Kasumi-1 (cell line): ENCODE measurements at regions not wholly inside any gene's neighbourhood (a gene's known extent, or its start where the extent isn't known, plus 50 kb on each side); places are given as distances from the start of the nearest gene placed in this dataset.
A peak's percentile ranks its signal among the peaks of the same experiment; 100 is the strongest.
"Not testable (repeated sequence)": the region's sequence is repeated elsewhere in the genome, so short reads cannot be mapped to it uniquely, and the experiment has no call there.

Experiments used
- DNase-seq, 2 experiments: peaks; one replicate each; lab custom pipeline; 2025; lab: John Stamatoyannopoulos, UW

GRCh38 chr7:91463330-91463729 is 199.1 kb downstream of the FZD1 start:
- no peak for DNase-seq

GRCh38 chr7:91465595-91466061 is 201.4 kb downstream of the FZD1 start:
- no peak for DNase-seq

- no peak for DNase-seq
These were observed 204.0 kb downstream of the FZD1 start for GRCh38 chr7:91468256-91468655.

- DNase-seq, result no peak
These were observed 209.4 kb downstream of the FZD1 start for GRCh38 chr7:91473619-91474018.

GRCh38 chr7:91474074-91474473 is 209.8 kb downstream of the FZD1 start:
- no peak for DNase-seq

GRCh38 chr7:91480470-91480869 is 216.2 kb downstream of the FZD1 start:
- DNase-seq, result not testable (repeated sequence)

GRCh38 chr7:91491868-91492267 is 227.6 kb downstream of the FZD1 start:
- no peak for DNase-seq

GRCh38 chr7:91492317-91492716 is 228.1 kb downstream of the FZD1 start:
- no peak for DNase-seq

- no peak for DNase-seq
These were observed 228.5 kb downstream of the FZD1 start for GRCh38 chr7:91492773-91493172.

- no peak for DNase-seq
These were observed 230.2 kb downstream of the FZD1 start for GRCh38 chr7:91494450-91494849.

- peak; percentile 82 to 87 for DNase-seq
These were observed 232.1 kb downstream of the FZD1 start for GRCh38 chr7:91496251-91496820.

- not testable (repeated sequence) for DNase-seq
These were observed 233.0 kb downstream of the FZD1 start for GRCh38 chr7:91497277-91497676.

- no peak for DNase-seq
These were observed 239.8 kb downstream of the FZD1 start for GRCh38 chr7:91503934-91504555.

- no peak for DNase-seq
These were observed 240.7 kb downstream of the FZD1 start for GRCh38 chr7:91504919-91505318.

GRCh38 chr7:91506966-91507365 is 242.7 kb downstream of the FZD1 start:
- DNase-seq, result not testable (repeated sequence)

GRCh38 chr7:91511861-91512260 is 247.6 kb downstream of the FZD1 start:
- not testable (repeated sequence) for DNase-seq

GRCh38 chr7:91512958-91513357 is 248.7 kb downstream of the FZD1 start:
- no peak for DNase-seq

- no peak for DNase-seq
These were observed 250.4 kb downstream of the FZD1 start for GRCh38 chr7:91514591-91514990.

- DNase-seq, result no peak
These were observed 251.7 kb downstream of the FZD1 start for GRCh38 chr7:91515961-91516360.

- DNase-seq, result no peak
These were observed 253.1 kb downstream of the FZD1 start for GRCh38 chr7:91517201-91517785.

- no peak for DNase-seq
These were observed 253.8 kb downstream of the FZD1 start for GRCh38 chr7:91518058-91518457.

GRCh38 chr7:91519241-91520158 is 255.3 kb downstream of the FZD1 start:
- no peak for DNase-seq
